PC-9 (cell line): ENCODE measurements at regions not wholly inside any gene's neighbourhood (a gene's known extent, or its start where the extent isn't known, plus 50 kb on each side); places are given as distances from the start of the nearest gene placed in this dataset.

Experiments
- BruUV-seq: library from RNA; stranded (reverse); fragments of 400-500 nt; replicated peaks from 2 replicates; lab custom pipeline; 2021; lab: Mats Ljungman, UMichigan
- CTCF ChIA-PET: fragments of 300-600 bp; sonication (Branson Sonifier 250); formaldehyde crosslinking; loops from one replicate; lab custom pipeline; 2022; ENCODE audit warnings: antibody characterized with exemption; lab: Charles Lee
- POLR2A ChIA-PET: fragments of 300-600 bp; sonication (Branson Sonifier 250); formaldehyde crosslinking; loops from one replicate; lab custom pipeline; 2022; ENCODE audit warnings: antibody characterized with exemption; ENCODE audit not compliant: unreplicated experiment; lab: Charles Lee
- DNase-seq, 2 experiments: peaks; one replicate each; pipeline versions ENCODE4 v3.0.0 to v3.0.0-alpha.2; 2015 to 2022; ENCODE audit warnings: mixed read lengths in 1 of 2
- H2AFZ ChIP-seq: fragments of 200-600 bp; sonication (generic); 2 replicates; pipeline ENCODE4 v1.8.1; 2017; ENCODE audit warnings: antibody characterized with exemption
- H3F3A ChIP-seq: fragments of 200-600 bp; sonication (generic); 2 replicates; pipeline ENCODE4 v1.8.1; 2017; ENCODE audit warnings: antibody characterized with exemption, mild to moderate bottlenecking, low read depth; ENCODE audit not compliant: insufficient read depth
- H3K27ac ChIP-seq: fragments of 200-600 bp; sonication (generic); 2 replicates; pipeline ENCODE4 v1.6.1; 2016; ENCODE audit warnings: mixed run types
- H3K27me3 ChIP-seq: fragments of 200-600 bp; sonication (generic); 2 replicates; pipeline ENCODE4 v1.6.1; 2016; ENCODE audit warnings: low read depth, mixed run types; ENCODE audit not compliant: insufficient read depth
- H3K36me3 ChIP-seq: fragments of 200-600 bp; sonication (generic); 2 replicates; pipeline ENCODE4 v1.6.1; 2016; ENCODE audit warnings: low read depth, mixed run types
- H3K4me1 ChIP-seq: fragments of 200-600 bp; sonication (generic); replicated peaks from 2 replicates; pipeline ENCODE4 v1.6.1; 2016; ENCODE audit warnings: mixed run types; ENCODE audit not compliant: insufficient read depth
- H3K4me2 ChIP-seq: fragments of 200-600 bp; sonication (generic); 2 replicates; pipeline ENCODE4 v1.6.1; 2017; ENCODE audit warnings: mixed run types
- H3K4me3 ChIP-seq: fragments of 200-600 bp; sonication (generic); 2 replicates; pipeline ENCODE4 v1.6.1; 2016; ENCODE audit warnings: mixed run types
- H3K79me2 ChIP-seq: fragments of 200-600 bp; sonication (generic); 2 replicates; pipeline ENCODE4 v1.6.1; 2017; ENCODE audit warnings: low read depth, mixed run types
- H3K9me2 ChIP-seq: fragments of 200-600 bp; sonication (generic); 2 replicates; pipeline ENCODE4 v1.8.1; 2017; ENCODE audit warnings: mild to moderate bottlenecking; ENCODE audit not compliant: insufficient read depth
- H3K9me3 ChIP-seq: fragments of 200-600 bp; sonication (generic); 2 replicates; pipeline ENCODE4 v1.8.1; 2016; ENCODE audit warnings: low read depth; ENCODE audit not compliant: insufficient read depth
- H4K20me1 ChIP-seq: fragments of 200-600 bp; sonication (generic); 2 replicates; pipeline ENCODE4 v1.8.1; 2017; ENCODE audit not compliant: insufficient read depth
- EZH2 ChIP-seq: fragments of 200-600 bp; sonication (generic); IDR thresholded peaks from 2 replicates; pipeline ENCODE4 v1.8.0; 2017; ENCODE audit warnings: antibody characterized with exemption, low read depth
- intact Hi-C: fragments of 100-400 bp; cut with micrococcal nuclease; formaldehyde crosslinking; loops from one replicate; pipeline ENCODE4 v1.10.0; 2022; ENCODE audit not compliant: unreplicated experiment
- TF ChIP-seq, protein P1 (sequence below): fragments of 200-600 bp; sonication (generic); conservative IDR thresholded peaks from 2 replicates; pipeline ENCODE4 v1.6.1; 2017; ENCODE audit warnings: mixed run types, antibody characterized with exemption, mild to moderate bottlenecking, moderate library complexity

DNA sequence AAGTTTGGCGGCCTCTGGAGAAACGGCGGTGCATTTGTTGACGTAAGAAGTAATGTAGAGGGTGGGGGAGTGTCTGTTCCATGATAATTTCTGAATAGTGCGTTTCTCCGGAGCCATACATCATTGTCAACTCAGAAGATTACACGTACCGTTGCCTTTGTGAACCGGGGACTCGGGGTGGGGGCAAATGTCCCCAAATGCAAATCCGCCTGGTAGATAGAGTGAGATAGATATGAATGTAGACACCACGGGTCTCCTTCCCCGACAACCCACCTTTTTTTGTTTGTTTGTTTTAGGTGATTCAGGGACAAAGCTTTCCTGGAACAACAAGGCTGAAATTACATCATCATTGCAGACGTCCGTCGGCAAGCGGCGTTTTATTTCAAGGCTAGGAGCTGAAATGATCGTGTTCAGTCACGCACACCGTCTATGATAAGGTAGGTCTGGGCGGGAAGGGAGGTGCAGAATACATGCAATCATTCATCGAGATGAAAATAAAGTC is 96.0 kb upstream of the PPP2R3B start:
- no TSS peak for BruUV-seq
- no peak for DNase-seq
- H3K4me2 ChIP-seq = no peak overlapping the region

DNA sequence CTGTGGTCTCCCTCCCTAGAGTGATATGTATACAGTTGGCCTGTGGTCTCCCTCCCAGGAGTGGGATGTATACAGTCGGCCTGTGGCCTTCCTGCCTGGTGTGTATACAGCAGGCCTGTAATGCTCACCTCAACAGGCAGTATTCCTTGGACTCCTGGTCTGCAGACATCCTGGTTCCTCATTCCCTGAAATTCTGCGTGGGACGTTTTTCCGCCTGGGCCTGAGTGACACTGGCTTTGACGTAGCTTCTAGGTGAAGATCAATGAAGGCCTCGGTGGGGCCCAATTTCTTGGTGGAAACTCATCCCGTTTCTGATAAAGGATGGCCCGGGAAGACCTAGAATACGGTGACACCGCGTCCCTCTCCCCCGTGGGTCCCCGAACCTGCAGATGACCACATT is 98.7 kb upstream of the PPP2R3B start:
- H3K9me3 ChIP-seq = peaks cover 6% of the 10 kb centered on the region; the same call in 1 of the 2 replicates

More for the DNA sequence above, 96.0 kb upstream of the PPP2R3B start:
- Histone ChIP-seq H3K4me3 (no peak overlapping the region), H3K9me3 (peaks cover 6% of the 10 kb centered on the region; the same call in 1 of the 2 replicates), H3K27me3 (peaks cover 52% of the 10 kb centered on the region), H2AFZ (no peak overlapping the region), H4K20me1 (0 out of 2 replicates have a peak, but pooled peaks cover 3% of the 10 kb centered on the region), H3K36me3 (no peaks in the 10 kb centered on the region), H3K9me2 (no peaks in the 10 kb centered on the region), H3K27ac (no peak overlapping the region), H3F3A (no peaks in the 10 kb centered on the region), H3K79me2 (no peaks in the 10 kb centered on the region), H3K4me1 (no peaks in the 10 kb centered on the region)
- CTCF ChIA-PET = no interaction called here
- TF ChIP-seq, protein P1, sequence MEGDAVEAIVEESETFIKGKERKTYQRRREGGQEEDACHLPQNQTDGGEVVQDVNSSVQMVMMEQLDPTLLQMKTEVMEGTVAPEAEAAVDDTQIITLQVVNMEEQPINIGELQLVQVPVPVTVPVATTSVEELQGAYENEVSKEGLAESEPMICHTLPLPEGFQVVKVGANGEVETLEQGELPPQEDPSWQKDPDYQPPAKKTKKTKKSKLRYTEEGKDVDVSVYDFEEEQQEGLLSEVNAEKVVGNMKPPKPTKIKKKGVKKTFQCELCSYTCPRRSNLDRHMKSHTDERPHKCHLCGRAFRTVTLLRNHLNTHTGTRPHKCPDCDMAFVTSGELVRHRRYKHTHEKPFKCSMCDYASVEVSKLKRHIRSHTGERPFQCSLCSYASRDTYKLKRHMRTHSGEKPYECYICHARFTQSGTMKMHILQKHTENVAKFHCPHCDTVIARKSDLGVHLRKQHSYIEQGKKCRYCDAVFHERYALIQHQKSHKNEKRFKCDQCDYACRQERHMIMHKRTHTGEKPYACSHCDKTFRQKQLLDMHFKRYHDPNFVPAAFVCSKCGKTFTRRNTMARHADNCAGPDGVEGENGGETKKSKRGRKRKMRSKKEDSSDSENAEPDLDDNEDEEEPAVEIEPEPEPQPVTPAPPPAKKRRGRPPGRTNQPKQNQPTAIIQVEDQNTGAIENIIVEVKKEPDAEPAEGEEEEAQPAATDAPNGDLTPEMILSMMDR = no peak
- no peak for TF ChIP-seq EZH2
- intact Hi-C loops = no loop called here
- POLR2A ChIA-PET = no interaction called here

DNA sequence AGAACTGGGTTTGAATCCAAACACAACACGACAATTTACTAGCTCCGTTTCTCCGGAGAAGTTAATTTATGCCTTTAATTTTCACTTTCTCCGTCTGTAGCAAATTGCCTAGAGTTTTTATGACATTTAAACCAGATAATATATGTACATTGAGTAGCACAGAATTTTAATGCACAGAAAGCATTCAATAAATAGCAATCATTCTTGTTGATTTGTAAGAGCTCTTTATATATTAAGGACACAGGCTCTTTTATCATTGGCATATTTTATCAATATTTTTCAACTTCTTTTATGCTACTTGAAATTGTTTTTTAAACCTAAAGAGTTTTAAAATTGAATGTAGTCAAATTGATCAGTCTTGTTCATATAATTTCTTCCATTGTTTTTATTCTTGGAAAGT is 99.6 kb upstream of the PPP2R3B start:
- ChIA-PET POLR2A (no interaction called here), CTCF (no interaction called here)
- Histone ChIP-seq H3F3A (no peaks in the 10 kb centered on the region), H3K4me2 (no peak overlapping the region), H3K79me2 (no peaks in the 10 kb centered on the region), H3K9me3 (peaks cover 6% of the 10 kb centered on the region; the same call in 1 of the 2 replicates), H4K20me1 (0 out of 2 replicates have a peak, but pooled peaks cover 3% of the 10 kb centered on the region), H3K4me1 (no peaks in the 10 kb centered on the region), H3K27me3 (peaks cover 69% of the 10 kb centered on the region), H3K4me3 (no peak overlapping the region), H2AFZ (no peak overlapping the region), H3K27ac (no peak overlapping the region), H3K9me2 (no peaks in the 10 kb centered on the region), H3K36me3 (no peaks in the 10 kb centered on the region)
- TF ChIP-seq, protein P1 = no peak
- no peak for TF ChIP-seq EZH2
- no peak for DNase-seq
- BruUV-seq = no TSS peak
- intact Hi-C loops = no loop called here

More for the DNA sequence above, 98.7 kb upstream of the PPP2R3B start:
- ChIA-PET POLR2A (no interaction called here), CTCF (no interaction called here)
- no peak for TF ChIP-seq EZH2
- TF ChIP-seq, protein P1 = no peak
- Histone ChIP-seq H3K4me2 (no peak overlapping the region), H3K9me2 (no peaks in the 10 kb centered on the region), H3K27ac (no peak overlapping the region), H3K27me3 (peaks cover 69% of the 10 kb centered on the region), H2AFZ (no peak overlapping the region), H4K20me1 (0 out of 2 replicates have a peak, but pooled peaks cover 3% of the 10 kb centered on the region), H3F3A (no peaks in the 10 kb centered on the region), H3K79me2 (no peaks in the 10 kb centered on the region), H3K36me3 (no peaks in the 10 kb centered on the region), H3K4me3 (no peak overlapping the region), H3K4me1 (no peaks in the 10 kb centered on the region)
- intact Hi-C loops = no loop called here
- BruUV-seq = no TSS peak
- DNase-seq = no peak
